NT2/D1 (cell line): ENCODE measurements at regions not wholly inside any gene's neighbourhood (a gene's known extent, or its start where the extent isn't known, plus 50 kb on each side); places are given as distances from the start of the nearest gene placed in this dataset.

Source experiments
- DNase-seq: peaks from one replicate; pipeline ENCODE4 v3.0.0-alpha.2; 2011; ENCODE audit warnings: low read depth, low spot score
- H3K27me3 ChIP-seq: 2 replicates; pipeline ENCODE4 v1.6.0; 2011; ENCODE audit warnings: mild to moderate bottlenecking; ENCODE audit not compliant: insufficient read length, insufficient read depth
- H3K36me3 ChIP-seq: 2 replicates; pipeline ENCODE4 v1.6.1; 2011; ENCODE audit warnings: mild to moderate bottlenecking, low read length, mixed read lengths; ENCODE audit not compliant: insufficient read depth, insufficient read length
- H3K4me1 ChIP-seq: 2 replicates; pipeline ENCODE4 v1.5.1; 2011; ENCODE audit not compliant: insufficient read depth, insufficient read length
- H3K4me3 ChIP-seq: 2 replicates; pipeline ENCODE4 v1.5.1; 2011; ENCODE audit warnings: low read depth; ENCODE audit not compliant: insufficient read length
- H3K9ac ChIP-seq: 2 replicates; pipeline ENCODE4 v1.6.0; 2011; ENCODE audit warnings: low read depth; ENCODE audit not compliant: insufficient read length
- H3K9me3 ChIP-seq: 2 replicates; pipeline ENCODE4 v1.5.1; 2011; ENCODE audit warnings: mild to moderate bottlenecking, low read length; ENCODE audit not compliant: insufficient read depth
- SUZ12 ChIP-seq: IDR thresholded peaks from 2 replicates; pipeline ENCODE4 v1.6.1; 2011; ENCODE audit not compliant: insufficient read length, insufficient read depth; ENCODE audit errors: extremely low read depth
- YY1 ChIP-seq: IDR thresholded peaks from 2 replicates; pipeline ENCODE4 v1.6.1; 2011; ENCODE audit not compliant: insufficient read length, insufficient read depth
- ZNF274 ChIP-seq: IDR thresholded peaks from 2 replicates; pipeline ENCODE4 v1.6.1; 2011; ENCODE audit warnings: mild to moderate bottlenecking, low read depth, low read length

GRCh38 chr4:41380511-41381157, 123.9 kb downstream of the UCHL1 start:
- H3K36me3 ChIP-seq: no peaks in the 10 kb centered on the region
- no peaks in the 10 kb centered on the region for H3K4me1 ChIP-seq
- TF ChIP-seq SUZ12 (no peak), YY1 (no peak), ZNF274 (no peak)
- no peak overlapping the region for H3K4me3 ChIP-seq
- no peak for DNase-seq
- H3K27me3 ChIP-seq: no peaks in the 10 kb centered on the region
- H3K9me3 ChIP-seq: peaks cover 7% of the 10 kb centered on the region; the same call in 1 of the 2 replicates
- no peak overlapping the region for H3K9ac ChIP-seq

GRCh38 chr4:41381384-41381783, 124.7 kb downstream of the UCHL1 start:
- no peak for DNase-seq
- H3K9me3 ChIP-seq: peaks cover 7% of the 10 kb centered on the region; the same call in 1 of the 2 replicates
- H3K27me3 ChIP-seq: no peaks in the 10 kb centered on the region
- H3K9ac ChIP-seq: no peak overlapping the region
- H3K36me3 ChIP-seq: no peaks in the 10 kb centered on the region
- H3K4me1 ChIP-seq: no peaks in the 10 kb centered on the region
- no peak for TF ChIP-seq SUZ12
- H3K4me3 ChIP-seq: no peak overlapping the region

- Histone ChIP-seq H3K4me3 (no peak overlapping the region), H3K36me3 (no peaks in the 10 kb centered on the region), H3K27me3 (no peaks in the 10 kb centered on the region), H3K9ac (no peak overlapping the region), H3K4me1 (no peaks in the 10 kb centered on the region), H3K9me3 (no peaks in the 10 kb centered on the region)
- TF ChIP-seq ZNF274 (no peak), SUZ12 (no peak), YY1 (no peak)
- DNase-seq: no peak
Observed at GRCh38 chr4:41384992-41385391, 128.3 kb downstream of the UCHL1 start.

GRCh38 chr4:41385481-41385880, 128.8 kb downstream of the UCHL1 start:
- Histone ChIP-seq H3K9ac (no peak overlapping the region), H3K4me3 (no peak overlapping the region), H3K9me3 (no peaks in the 10 kb centered on the region), H3K27me3 (no peaks in the 10 kb centered on the region), H3K4me1 (no peaks in the 10 kb centered on the region), H3K36me3 (no peaks in the 10 kb centered on the region)
- TF ChIP-seq YY1 (no peak), SUZ12 (no peak), ZNF274 (no peak)
- DNase-seq: no peak

- no peaks in the 10 kb centered on the region for H3K36me3 ChIP-seq
- no peaks in the 10 kb centered on the region for H3K9me3 ChIP-seq
- no peak overlapping the region for H3K4me3 ChIP-seq
- H3K9ac ChIP-seq: no peak overlapping the region
- no peak for DNase-seq
- H3K4me1 ChIP-seq: no peaks in the 10 kb centered on the region
- no peaks in the 10 kb centered on the region for H3K27me3 ChIP-seq
- TF ChIP-seq SUZ12 (no peak), YY1 (no peak), ZNF274 (no peak)
Observed at GRCh38 chr4:41388080-41388479, 131.4 kb downstream of the UCHL1 start.

GRCh38 chr4:41389356-41389755, 132.6 kb downstream of the UCHL1 start:
- no peak for TF ChIP-seq ZNF274
- TF ChIP-seq YY1: no peak
- TF ChIP-seq SUZ12: no peak
- H3K9ac ChIP-seq: no peak overlapping the region

GRCh38 chr4:41390661-41391060, 133.9 kb downstream of the UCHL1 start:
- Histone ChIP-seq H3K36me3 (no peaks in the 10 kb centered on the region), H3K4me3 (no peak overlapping the region), H3K9ac (no peak overlapping the region), H3K27me3 (no peaks in the 10 kb centered on the region), H3K4me1 (no peaks in the 10 kb centered on the region), H3K9me3 (no peaks in the 10 kb centered on the region)
- no peak for DNase-seq
- no peak for TF ChIP-seq YY1
- no peak for TF ChIP-seq ZNF274
- no peak for TF ChIP-seq SUZ12

More at GRCh38 chr4:41389356-41389755, 132.6 kb downstream of the UCHL1 start:
- DNase-seq: no peak
- no peak overlapping the region for H3K4me3 ChIP-seq
- no peaks in the 10 kb centered on the region for H3K4me1 ChIP-seq
- no peaks in the 10 kb centered on the region for H3K36me3 ChIP-seq
- no peaks in the 10 kb centered on the region for H3K9me3 ChIP-seq
- H3K27me3 ChIP-seq: no peaks in the 10 kb centered on the region

GRCh38 chr4:41391271-41391670, 134.5 kb downstream of the UCHL1 start:
- Histone ChIP-seq H3K9ac (no peak overlapping the region), H3K36me3 (no peaks in the 10 kb centered on the region), H3K9me3 (no peaks in the 10 kb centered on the region), H3K4me3 (no peak overlapping the region), H3K4me1 (no peaks in the 10 kb centered on the region), H3K27me3 (no peaks in the 10 kb centered on the region)
- no peak for DNase-seq
- TF ChIP-seq YY1 (no peak), ZNF274 (no peak)
